CD4-positive, alpha-beta T cell treated with Interleukin-21 for 1 hour (primary cell): ENCODE measurements at regions not wholly inside any gene's neighbourhood (a gene's known extent, or its start where the extent isn't known, plus 50 kb on each side); places are given as distances from the start of the nearest gene placed in this dataset.
"Not testable (repeated sequence)": the region's sequence is repeated elsewhere in the genome, so short reads cannot be mapped to it uniquely, and the experiment has no call there.

Experiments
- DNase-seq: peaks from one replicate; pipeline ENCODE4 v3.0.0-alpha.2; 2020

- no peak for DNase-seq
Observed at GRCh38 chr4:106587558-106587957, 219.0 kb upstream of the GIMD1 start.

- no peak for DNase-seq
Observed at GRCh38 chr4:106585915-106586349, 217.4 kb upstream of the GIMD1 start.

GRCh38 chr4:106584337-106584989, 215.9 kb upstream of the GIMD1 start:
- DNase-seq: no peak

- DNase-seq: no peak
Observed at GRCh38 chr4:106583567-106583966, 215.0 kb upstream of the GIMD1 start.

GRCh38 chr4:106583108-106583507, 214.5 kb upstream of the GIMD1 start:
- no peak for DNase-seq

- DNase-seq: no peak
Observed at GRCh38 chr4:106582103-106582502, 213.5 kb upstream of the GIMD1 start.

GRCh38 chr4:106579236-106579635, 210.7 kb upstream of the GIMD1 start:
- no peak for DNase-seq

GRCh38 chr4:106569146-106570031, 200.8 kb upstream of the GIMD1 start:
- DNase-seq: no peak

GRCh38 chr4:106565727-106566126, 197.1 kb upstream of the GIMD1 start:
- DNase-seq: no peak

GRCh38 chr4:106563637-106564036, 195.1 kb upstream of the GIMD1 start:
- DNase-seq: not testable (repeated sequence)

GRCh38 chr4:106551724-106552123, 183.1 kb upstream of the GIMD1 start:
- DNase-seq: no peak

GRCh38 chr4:106548446-106549044, 180.0 kb upstream of the GIMD1 start:
- DNase-seq: no peak

GRCh38 chr4:106546370-106546769, 177.8 kb upstream of the GIMD1 start:
- DNase-seq: no peak

- DNase-seq: not testable (repeated sequence)
Observed at GRCh38 chr4:106542609-106543008, 174.0 kb upstream of the GIMD1 start.

- DNase-seq: no peak
Observed at GRCh38 chr4:106541253-106541652, 172.7 kb upstream of the GIMD1 start.

- no peak for DNase-seq
Observed at GRCh38 chr4:106530821-106531220, 162.2 kb upstream of the GIMD1 start.

GRCh38 chr4:106530024-106530361, 161.4 kb upstream of the GIMD1 start:
- DNase-seq: no peak

GRCh38 chr4:106529348-106530023, 160.9 kb upstream of the GIMD1 start:
- DNase-seq: no peak

GRCh38 chr4:106527316-106527715, 158.7 kb upstream of the GIMD1 start:
- no peak for DNase-seq

- DNase-seq: not testable (repeated sequence)
Observed at GRCh38 chr4:106525425-106525824, 156.8 kb upstream of the GIMD1 start.

GRCh38 chr4:106524772-106525171, 156.2 kb upstream of the GIMD1 start:
- not testable (repeated sequence) for DNase-seq

- DNase-seq: no peak
Observed at GRCh38 chr4:106522839-106523238, 154.3 kb upstream of the GIMD1 start.

GRCh38 chr4:106512706-106513105, 144.1 kb upstream of the GIMD1 start:
- DNase-seq: no peak
